GM19463 (cell line): ENCODE measurements at regions not wholly inside any gene's neighbourhood (a gene's known extent, or its start where the extent isn't known, plus 50 kb on each side); places are given as distances from the start of the nearest gene placed in this dataset.
"Not testable (repeated sequence)": the region's sequence is repeated elsewhere in the genome, so short reads cannot be mapped to it uniquely, and the experiment has no call there.

Source experiments
- ATAC-seq: cut with Tn5 transposase; IDR thresholded peaks from one replicate; pipeline ENCODE4 v1.9.1; 2021; ENCODE audit warnings: mild to moderate bottlenecking, moderate library complexity; ENCODE audit not compliant: unreplicated experiment

DNA sequence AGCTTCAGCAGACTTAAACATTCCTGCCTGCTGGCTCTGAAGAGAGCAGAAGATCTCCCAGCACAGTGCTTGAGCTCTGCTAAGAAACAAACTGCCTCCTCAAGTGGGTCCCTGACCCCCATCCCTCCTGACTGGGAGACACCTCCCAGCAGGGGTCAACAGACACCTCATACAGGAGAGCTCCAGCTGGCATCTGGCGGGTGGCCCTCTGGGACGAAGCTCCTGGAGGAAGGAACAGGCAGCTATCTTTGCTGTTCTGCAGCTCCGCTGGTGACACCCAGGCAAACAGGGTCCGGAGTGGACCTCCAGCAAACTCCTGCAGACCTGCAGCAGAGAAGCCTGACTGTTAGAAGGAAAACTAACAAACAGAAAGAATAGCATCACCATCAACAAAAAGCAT lies 139.3 kb downstream of the ATXN7L3B start:
- ATAC-seq, result not testable (repeated sequence)

DNA sequence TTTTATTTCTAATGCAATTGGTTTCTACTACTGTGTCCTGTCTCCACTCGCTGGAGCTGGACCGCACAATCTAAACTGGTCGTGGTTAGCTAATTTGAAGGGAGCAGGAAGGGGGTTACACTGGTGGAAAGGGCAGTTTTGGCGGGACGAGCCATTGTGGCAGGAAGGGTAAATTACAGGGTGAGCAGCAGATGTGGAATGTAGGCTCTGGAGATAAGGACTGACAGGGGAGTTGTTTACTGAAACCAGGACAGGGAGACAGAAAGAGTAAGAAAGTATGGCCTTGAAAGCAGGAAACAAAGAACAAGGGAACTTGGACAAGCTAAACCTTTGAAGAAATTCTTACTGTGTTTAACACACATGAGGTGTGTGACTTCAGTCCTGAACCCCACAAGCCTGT lies 147.8 kb downstream of the ATXN7L3B start:
- ATAC-seq, result no peak

DNA sequence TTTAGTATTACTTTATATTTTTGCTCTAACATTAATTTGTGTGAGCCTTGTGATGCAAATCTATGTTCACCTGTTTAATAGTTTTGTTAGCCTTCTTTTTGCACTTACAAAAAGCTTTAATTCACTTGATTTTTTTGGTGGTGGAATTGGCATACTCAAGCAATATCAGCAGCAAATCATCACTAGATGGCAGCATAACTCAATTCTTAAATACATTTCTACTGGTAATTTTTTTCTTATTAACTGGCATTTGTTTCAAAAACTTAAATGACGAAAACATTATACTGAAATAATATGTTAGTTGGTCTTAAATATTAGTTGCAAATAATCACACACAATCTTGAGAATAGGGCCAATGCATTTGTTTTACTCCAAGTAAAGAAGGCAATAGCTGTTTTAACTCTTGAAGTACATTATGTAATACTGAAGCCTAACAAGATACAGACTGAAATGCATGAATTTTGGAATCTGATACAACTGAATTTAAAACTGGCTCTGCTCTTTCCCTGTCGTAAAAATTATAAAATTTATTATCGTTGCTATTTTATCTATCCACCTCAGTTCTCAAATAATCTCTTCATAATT lies 151.5 kb downstream of the ATXN7L3B start:
- no peak for ATAC-seq

DNA sequence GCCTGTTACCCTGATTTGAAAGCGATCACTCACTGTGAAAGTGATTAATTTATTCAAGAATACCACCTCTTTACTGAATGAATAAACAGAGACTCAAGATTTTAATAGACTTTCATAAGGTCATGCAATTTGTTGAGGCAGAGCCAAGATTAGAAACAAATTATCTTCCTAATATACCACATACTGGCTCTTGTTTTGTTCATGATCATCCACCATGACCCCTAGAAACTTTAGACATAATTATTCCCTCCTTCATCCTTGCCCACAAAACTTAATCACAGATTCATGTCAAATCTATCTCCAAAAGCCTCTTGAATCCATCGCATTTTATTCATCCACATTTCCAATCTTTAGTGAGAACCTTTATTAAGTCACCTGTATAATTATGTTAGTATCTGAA lies 152.3 kb downstream of the ATXN7L3B start:
- ATAC-seq, result no peak

DNA sequence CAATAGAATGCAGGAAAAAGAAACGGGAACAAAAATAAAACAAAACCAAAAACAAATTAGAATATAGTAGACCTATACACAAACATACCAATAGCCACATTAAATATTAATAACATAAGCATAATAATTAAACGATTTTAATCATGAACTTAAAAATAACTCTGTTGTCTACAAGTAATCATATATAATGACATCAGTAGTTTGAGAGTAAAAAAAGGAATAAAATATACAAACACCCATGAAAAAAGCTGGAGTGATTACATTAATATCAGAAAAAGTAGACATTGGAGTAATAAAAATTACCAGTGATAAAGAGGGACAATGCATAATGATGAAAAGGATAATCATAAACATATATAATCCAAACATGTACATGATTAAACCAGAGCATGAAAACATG lies 181.8 kb downstream of the ATXN7L3B start:
- no peak for ATAC-seq

DNA sequence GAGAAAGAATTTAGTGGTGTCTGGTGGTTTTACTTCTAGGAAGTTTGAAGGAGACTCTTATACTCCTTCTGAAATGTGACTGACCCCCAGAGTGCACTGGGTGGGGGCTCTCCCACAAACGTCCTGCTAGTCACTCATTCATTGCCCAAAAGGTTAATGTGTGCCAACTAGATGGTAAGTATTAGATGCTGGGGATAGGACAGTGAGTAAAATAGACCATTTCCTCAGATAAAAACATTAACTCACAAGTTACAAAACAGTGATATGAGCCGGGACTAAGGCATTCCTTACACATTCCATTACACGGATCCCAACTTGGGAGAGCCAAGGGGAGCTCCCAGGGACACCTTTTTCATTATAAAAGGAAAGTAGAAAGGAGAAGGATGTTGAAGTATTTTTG lies 185.1 kb downstream of the ATXN7L3B start:
- ATAC-seq, result no peak

DNA sequence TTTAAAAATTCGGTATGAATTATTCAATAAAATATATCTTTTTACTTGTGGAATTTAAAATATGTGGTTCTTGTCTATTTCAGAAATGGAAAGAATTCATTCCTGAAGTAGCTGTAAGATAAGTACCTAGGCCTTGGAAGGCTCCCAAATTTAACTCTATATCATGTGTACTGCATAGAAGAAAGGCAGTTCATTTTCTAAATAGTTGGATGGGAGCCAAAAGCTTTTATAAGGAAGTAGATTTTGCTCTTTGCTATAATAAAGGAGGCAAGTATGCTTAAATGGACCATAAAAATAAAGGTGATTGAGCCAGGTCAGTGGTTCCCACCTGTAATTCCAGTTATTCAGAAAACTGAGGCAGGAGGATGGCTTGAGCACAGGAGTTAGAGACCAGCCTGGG lies 187.5 kb downstream of the ATXN7L3B start:
- ATAC-seq, result no peak

DNA sequence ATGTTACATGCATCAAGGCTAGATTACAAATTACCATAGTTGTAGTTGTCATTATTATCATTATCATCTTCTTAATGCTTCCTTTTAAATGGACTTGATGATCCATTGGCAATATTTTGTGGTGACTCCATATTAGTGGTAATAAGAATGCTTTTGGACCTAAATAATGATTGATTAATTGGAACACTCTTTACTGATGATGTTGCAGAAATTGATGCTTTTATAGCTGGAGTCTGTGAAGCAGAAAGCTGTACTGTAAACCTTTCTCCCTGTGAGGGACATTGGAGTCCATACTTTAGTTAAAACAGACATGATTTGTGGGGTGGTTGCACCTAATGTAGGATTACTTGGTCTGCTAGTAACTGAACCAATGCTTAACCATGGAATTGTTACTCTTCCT lies 190.4 kb downstream of the ATXN7L3B start:
- no peak for ATAC-seq

DNA sequence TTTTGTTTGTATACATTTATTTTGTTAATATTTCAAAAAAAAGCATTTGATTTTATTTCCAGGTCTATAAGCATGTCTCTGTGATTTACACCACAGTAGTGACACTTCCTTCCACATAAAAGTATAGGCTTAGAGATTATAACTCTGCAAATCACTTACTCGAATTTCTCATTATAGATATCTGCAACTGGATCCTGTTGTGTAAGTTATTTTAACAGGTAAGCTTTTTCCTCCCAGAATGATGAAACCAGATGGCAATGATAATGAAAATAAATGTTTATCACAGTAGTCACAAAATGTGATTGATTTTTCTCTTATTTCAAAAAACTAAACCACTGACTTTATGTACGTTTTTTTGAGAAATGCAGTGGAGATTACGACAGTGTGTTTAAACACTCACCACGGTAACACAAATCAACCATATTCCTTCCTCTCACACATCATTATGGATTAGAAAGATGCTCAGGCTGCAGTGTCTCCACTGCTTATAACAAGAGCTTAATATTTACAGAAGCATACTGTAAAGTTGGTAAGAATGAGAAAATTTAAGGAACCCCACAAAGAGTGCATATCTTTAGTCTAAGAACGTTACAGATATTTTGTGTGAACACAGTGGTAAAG lies 194.6 kb downstream of the ATXN7L3B start:
- no peak for ATAC-seq

DNA sequence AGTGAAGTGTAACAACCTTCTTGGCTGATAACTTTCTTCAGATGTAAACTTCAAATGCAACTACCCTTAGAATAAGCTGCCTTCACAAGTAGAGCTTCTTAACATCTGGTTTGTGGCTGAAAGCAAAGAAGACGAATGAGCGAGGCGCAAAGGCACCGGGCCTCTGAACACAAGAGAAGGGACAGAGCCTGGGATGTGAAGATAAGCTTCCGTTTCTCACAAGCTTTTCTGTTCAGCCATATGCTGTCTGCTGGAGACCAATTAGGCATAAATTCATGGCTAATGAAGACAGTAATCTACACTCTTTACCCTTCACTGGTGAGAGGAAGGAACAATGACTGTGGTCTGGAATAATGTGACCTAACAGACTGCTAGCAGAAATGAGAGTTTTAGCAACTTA lies 195.2 kb downstream of the ATXN7L3B start:
- no peak for ATAC-seq

DNA sequence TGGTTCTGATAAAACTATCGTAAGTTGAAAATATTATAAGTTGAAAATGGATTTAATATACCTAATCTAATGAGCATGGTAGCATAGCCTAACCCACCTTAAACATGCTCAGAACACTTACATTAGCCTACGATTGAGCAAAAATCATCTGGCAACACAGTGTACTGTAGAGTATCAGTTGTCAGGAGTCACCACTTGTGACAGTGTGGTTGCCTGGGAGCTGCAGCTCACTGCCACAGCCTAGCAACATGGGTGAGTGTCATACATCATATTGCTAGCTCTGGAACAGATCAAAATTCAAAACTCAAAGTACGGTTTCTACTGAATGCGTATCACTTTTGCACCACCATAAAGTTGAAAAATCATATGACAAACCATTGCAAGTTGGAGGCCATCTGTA lies 203.5 kb downstream of the ATXN7L3B start:
- ATAC-seq, result no peak

DNA sequence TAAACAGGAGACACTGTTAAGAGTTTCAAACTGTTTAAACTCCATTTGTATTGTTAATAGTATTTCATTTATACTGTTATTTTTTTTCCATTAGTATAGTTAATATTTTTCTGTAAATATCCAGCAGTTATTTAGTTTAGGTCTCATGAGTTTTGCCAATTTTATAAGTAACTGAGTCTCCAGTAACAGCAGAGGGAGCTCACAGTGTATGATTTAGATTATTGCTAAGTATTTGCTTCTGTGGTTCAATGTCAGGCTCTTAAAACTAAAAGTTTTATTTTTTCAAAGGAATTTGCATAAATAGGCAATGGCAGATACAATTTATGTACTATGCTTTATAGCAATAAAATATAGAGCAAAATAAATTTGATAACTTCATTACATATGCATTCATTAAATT lies 209.7 kb downstream of the ATXN7L3B start:
- ATAC-seq, result no peak

DNA sequence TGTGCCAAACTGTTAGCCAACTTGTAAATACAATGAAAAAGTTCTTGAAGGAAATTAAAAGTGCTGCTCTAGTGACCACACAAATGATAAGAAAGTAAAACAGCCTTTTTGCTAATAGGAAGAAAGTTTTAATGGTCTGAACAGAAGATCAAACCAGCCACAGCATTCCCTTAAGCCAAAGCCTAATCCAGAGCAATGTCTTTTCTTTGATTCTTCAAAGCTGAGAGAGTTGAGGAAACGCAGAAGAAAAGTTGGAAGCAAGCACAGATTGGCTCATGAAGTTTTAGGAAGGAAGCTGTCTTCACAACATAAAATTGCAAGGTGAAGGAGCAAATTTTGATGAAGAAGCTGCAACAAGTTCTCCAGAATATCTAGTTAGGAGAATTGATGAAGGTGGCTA lies 213.8 kb downstream of the ATXN7L3B start:
- no peak for ATAC-seq

DNA sequence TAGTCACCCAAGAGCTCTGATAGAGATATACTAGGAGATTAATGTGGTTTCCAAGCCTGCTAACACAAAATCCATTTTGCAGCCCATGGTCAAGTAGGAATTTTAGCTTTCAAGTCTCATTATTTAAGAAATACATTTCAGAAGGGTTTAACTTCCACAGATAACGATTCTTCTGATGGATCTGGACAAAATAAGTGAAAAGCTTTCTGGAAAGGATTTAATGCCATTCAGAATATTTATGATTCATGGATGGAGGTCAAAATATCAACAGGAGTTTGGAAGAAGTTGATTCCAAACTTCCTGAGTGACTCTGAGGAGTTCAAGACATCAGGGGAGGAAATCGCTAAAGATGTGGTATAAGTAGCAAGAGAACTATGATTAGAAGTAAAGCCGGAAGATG lies 214.6 kb downstream of the ATXN7L3B start:
- no peak for ATAC-seq

DNA sequence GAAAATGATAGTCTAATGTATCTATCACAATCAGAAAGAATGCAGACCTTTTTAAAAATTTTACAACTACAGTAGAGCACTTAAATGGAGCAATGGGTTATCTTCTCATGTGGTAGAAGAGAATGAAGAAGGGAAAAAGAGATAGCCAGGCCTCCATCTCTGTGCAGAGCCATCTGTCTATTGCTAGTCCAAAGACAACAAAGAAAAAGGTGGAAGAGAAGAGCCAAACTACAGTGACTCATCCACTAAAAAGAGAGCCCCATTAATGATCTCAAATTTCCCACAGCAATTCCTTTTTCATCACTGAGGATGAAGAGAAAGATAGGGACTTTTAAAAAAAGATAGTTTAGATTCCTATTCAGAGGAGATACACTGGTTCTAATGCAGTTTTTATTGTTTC lies 232.9 kb downstream of the ATXN7L3B start:
- no peak for ATAC-seq

DNA sequence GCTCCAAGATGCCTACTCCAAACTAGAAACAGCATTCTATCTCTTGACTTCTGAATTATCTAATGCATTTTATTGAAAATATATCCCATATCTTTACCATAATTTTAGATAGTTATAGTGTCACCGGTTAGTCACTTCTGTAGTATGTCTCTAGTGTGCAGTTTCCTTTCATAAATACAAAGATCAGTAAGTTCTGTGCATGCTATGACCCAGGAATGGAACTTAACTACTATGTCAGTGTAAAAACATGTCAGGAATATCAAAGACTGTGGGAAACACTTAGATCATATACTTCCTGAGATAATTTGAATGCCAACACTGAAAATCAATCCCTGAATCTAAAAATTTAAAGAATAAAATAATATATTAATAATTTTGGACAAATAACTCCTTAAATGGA lies 237.6 kb downstream of the ATXN7L3B start:
- no peak for ATAC-seq

DNA sequence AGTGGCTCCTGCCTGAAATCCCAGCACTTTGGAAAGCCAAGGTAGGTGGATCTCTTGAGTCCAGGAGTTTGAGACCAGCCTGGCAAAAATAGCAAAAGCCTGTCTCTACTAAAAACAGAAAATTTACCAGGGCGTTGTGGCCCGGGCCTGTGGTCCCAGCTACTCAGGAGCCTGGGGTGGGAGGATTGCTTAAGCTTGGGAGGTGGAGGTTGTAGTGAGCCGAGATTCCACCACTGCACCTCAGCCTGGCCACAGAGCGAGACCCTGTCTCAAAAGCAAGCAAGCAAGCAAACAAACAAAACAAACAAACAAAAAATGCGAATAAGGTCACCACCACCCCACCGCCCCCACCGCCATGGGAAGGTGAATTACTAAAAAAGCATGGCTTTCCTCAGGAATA lies 238.7 kb downstream of the ATXN7L3B start:
- no peak for ATAC-seq

DNA sequence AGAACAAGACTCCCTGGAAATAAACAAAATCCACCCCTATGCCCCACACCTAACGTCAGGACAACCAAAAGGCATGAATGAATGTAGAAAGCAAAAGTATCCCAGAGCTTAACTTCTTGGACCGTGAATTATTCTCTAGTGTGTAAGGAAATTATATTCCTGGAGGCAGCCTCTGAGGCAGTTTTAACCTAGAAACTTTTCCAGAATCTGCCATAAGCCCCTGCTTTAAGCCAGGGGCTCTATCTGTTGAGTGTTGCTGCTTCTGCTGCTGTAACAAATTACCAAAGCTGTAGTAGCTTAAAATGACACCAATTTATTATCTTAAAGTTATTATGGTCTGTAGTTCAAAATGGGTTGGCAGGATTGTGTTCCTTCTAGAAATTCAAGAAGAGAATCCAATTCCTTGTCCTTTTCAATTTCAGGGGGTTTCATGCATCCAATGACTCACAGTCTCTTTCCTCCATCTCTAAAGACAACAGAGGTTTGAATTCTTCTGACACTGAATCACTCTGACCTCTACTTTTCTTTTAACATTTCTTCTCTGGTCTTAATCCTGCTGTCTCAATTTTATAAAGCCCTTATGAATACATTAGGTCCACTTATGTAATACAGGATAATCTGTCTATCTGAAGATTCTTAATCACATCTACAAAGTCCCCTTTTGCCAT lies 242.7 kb downstream of the ATXN7L3B start:
- no peak for ATAC-seq

DNA sequence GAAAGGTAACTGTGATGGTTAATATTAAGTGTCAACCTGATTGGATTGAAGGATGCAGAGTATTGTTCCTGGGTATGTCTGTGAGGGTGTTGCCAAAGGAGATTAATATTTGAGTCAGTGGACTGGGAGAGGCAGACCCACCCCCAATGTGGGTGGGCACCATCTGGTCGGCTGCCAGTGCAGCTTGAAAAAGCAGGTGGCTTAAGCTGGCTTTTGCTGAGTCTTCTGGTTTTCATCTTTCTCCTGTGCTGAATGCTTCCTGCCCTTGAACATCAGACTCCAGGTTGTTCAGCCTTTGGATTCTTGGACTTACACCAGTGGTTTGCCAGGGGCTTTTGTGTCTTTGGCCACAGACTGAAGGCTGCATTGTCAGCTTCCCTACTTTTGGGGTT lies 243.2 kb downstream of the ATXN7L3B start:
- ATAC-seq, result not testable (repeated sequence)

DNA sequence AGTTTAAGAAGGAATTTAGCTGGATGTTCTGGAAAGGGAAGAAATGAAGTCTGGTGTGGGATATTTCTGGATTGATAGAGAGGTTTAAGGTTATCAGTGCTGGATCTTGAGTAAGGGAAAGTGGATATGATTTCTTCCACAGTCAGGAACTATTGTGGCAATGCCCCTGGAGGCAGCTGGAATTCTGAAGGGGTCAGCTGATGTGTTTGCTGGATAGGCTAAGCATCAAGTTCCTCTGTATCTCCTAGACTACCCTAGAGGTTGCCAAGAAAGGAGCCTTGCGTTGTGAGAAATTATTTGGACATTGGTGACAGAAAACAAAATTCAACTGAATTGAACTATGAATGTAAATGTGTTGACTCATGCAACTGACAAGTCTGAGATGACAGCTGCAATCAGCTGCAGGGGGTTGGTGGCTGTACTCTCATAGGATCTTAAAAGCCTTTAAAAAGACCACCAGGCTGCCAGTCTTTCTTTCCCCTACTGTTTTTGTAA lies 244.4 kb downstream of the ATXN7L3B start:
- ATAC-seq, result no peak

DNA sequence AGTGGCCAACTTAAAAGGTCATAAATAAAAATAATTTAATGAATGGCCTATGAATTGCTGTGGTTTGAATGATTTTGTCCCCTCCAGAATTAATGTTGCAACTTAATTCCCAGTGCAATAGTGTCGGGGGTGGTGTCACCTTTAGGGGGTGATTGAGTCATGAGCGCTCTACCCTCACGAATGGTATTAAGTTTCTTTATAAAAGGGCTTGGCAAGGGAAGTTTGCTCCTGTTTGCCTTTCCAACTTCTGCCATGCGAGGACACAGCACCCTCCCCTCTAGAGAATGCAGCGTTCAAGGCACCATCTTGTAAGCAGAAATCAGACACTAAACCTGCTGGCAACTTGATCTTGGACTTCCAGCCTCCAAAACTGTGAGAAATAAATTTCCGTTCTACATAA lies 253.3 kb downstream of the ATXN7L3B start:
- ATAC-seq, result no peak

DNA sequence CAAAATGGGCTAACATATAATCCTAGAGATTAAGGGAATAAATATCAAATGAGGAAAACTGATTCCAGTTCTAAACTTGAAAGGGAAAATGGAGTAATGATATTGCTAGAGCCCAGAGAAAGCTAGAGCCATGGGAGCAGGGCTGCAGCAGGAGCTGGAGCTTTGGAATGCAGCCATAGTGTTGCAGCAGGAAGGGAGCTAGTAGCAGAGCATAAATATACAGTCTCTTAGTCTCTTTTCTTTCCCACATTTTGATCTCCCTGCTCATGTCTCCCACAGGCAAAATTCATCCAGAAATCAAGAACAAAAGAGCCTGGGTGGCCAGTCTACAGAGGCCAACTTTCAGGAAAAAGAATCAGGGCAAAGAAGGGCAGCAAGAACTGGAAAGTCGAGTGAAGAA lies 253.7 kb downstream of the ATXN7L3B start:
- ATAC-seq, result no peak

DNA sequence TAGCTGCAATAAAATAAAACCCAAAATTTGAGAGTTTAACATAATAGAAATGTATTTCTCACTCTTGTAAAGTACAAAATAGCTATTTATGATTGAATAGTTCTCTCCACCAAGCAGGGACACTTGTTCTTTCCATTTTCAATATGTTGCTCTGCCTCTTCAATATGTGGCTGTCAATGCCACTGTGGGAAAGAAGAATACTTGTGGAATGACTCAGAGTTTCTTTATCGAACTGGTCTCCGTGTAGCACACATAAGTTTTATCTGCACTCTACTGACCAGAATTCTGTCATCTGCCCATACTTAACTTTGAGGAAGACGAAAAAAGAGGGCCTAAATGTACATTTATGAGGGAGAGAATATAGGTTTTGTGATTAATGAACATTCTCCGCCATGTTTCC lies 256.9 kb downstream of the ATXN7L3B start:
- no peak for ATAC-seq
